ENCODE measurements at regions not wholly inside any gene's neighbourhood (a gene's known extent, or its start where the extent isn't known, plus 50 kb on each side); places are given as distances from the start of the nearest gene placed in this dataset.

- 70% methylated on average over 7 of the region's 7 CpGs; no CpG with 5 or more reads in 1 of the 2 experiments for WGBS, 2 experiments (ENCODE audit: extremely low coverage in 1 of 2, insufficient coverage in 1 of 2, insufficient read length in 1 of 2, insufficient replicate concordance in 2 of 2, low coverage in 1 of 2, low lambda C conversion rate in 2 of 2, missing lambda C conversion rate in 1 of 2)
- Histone ChIP-seq H2BK15ac (ENCODE audit: low read length) (no peak overlapping the region), H2BK5ac (ENCODE audit: low read depth, low read length) (no peak overlapping the region), H2BK20ac (ENCODE audit: low read length) (no peak overlapping the region), H3K27ac (ENCODE audit: low read depth, low read length) (no peak overlapping the region), H2AK5ac (ENCODE audit: low read depth, low read length) (no peak overlapping the region), H4K5ac (ENCODE audit: insufficient read length, low read depth, low read length) (no peak overlapping the region), H3K14ac (ENCODE audit: insufficient read length) (no peak overlapping the region), H2AFZ (ENCODE audit: low read length) (no peak overlapping the region), H3K4me2 (ENCODE audit: insufficient read depth in 1 of 2, low read depth in 2 of 2, low read length in 2 of 2) (no peak overlapping the region), H3K23me2 (ENCODE audit: low read depth, low read length) (no peaks in the 10 kb centered on the region; the same call in 1 of the 2 replicates), H3K9me3 (ENCODE audit: insufficient read depth in 2 of 2, low read depth in 1 of 2, low read length in 1 of 2) (no peaks in the 10 kb centered on the region), H3K23ac (ENCODE audit: insufficient read length) (no peak overlapping the region), H3K4me1 (replicated peaks in 1 of 4; ENCODE audit: control insufficient read depth in 3 of 4, insufficient read depth in 4 of 4, low read length in 3 of 4) (peaks cover 0 to 10% (median 4%) of the 10 kb centered on the region in 4 experiments; a peak in 3 of 7 replicates), H2BK12ac (ENCODE audit: low read depth, low read length) (no peak overlapping the region), H4K20me1 (replicated peaks in 1 of 2; ENCODE audit: control insufficient read depth in 1 of 2, insufficient read depth in 2 of 2, low read length in 2 of 2) (no peaks in the 10 kb centered on the region), H2BK120ac (replicated peaks; ENCODE audit: low read depth, low read length) (no peak overlapping the region), H3K79me1 (ENCODE audit: low read depth, low read length) (no peaks in the 10 kb centered on the region), H4K8ac (ENCODE audit: extremely low read depth, insufficient read depth, low read length) (no peak overlapping the region), H3K18ac (ENCODE audit: extremely low read depth, low read length) (no peak overlapping the region), H3K27me3 (replicated peaks in 1 of 4; ENCODE audit: control insufficient read depth in 3 of 4, extremely low read depth in 1 of 4, insufficient read depth in 3 of 4, low read length in 3 of 4) (no peaks in the 10 kb centered on the region), H4K91ac (replicated peaks; ENCODE audit: insufficient read length, low read length) (no peak overlapping the region), H3K79me2 (ENCODE audit: control insufficient read depth in 1 of 2, insufficient read depth in 2 of 2, low read length in 2 of 2) (no peaks in the 10 kb centered on the region), H3K9ac (replicated peaks in 1 of 4; ENCODE audit: extremely low read depth in 1 of 4, low read depth in 3 of 4, low read length in 3 of 4) (no peak overlapping the region), H3K4me3 (ENCODE audit: extremely low read depth in 1 of 4, insufficient read depth in 2 of 4, low read depth in 3 of 4, low read length in 4 of 4) (no peak overlapping the region), H3K56ac (replicated peaks; ENCODE audit: insufficient read length, low read depth, low read length) (no peak overlapping the region), H3K4ac (replicated peaks; ENCODE audit: insufficient read length, low read depth, low read length) (no peak overlapping the region), H3K36me3 (ENCODE audit: control insufficient read depth in 2 of 4, insufficient read depth in 4 of 4, low read length in 3 of 4) (no peaks in the 10 kb centered on the region)
- TF ChIP-seq RBBP5 (IDR thresholded peaks at IDR 0.05; ENCODE audit: borderline replicate concordance, low read depth, low read length), result no peak
- TF ChIP-seq CTCF (IDR thresholded peaks at IDR 0.05; ENCODE audit: control extremely low read depth in 1 of 3, insufficient read depth in 1 of 3, low read depth in 1 of 3, low read length in 3 of 3), result no peak
- TF ChIP-seq EGR1 (IDR thresholded peaks at IDR 0.05; ENCODE audit: borderline replicate concordance, low read depth, low read length), result no peak
- TF ChIP-seq YY1 (IDR thresholded peaks at IDR 0.05; ENCODE audit: low read depth, low read length), result no peak
- no peak for TF ChIP-seq CHD1 (IDR thresholded peaks at IDR 0.05; ENCODE audit: low read depth, low read length)
- no peak for TF ChIP-seq CEBPB (IDR thresholded peaks at IDR 0.05; ENCODE audit: low read depth, low read length)
- TF ChIP-seq RXRA (IDR thresholded peaks at IDR 0.05; ENCODE audit: insufficient read depth, low read depth, low read length), result no peak
- no peak for TF ChIP-seq TAF7 (optimal IDR thresholded peaks at IDR 0.05; ENCODE audit: borderline replicate concordance, low read depth, low read length)
- ChIA-PET CTCF (ENCODE audit: partially characterized antibody) (interaction anchor here (1.2 to 1.5 kb wide), 2 partner anchors 12 to 23 kb away, joined by 3 read pairs; no protein-coding TSS in a partner anchor), POLR2A (ENCODE audit: partially characterized antibody) (no interaction called here)
- FAIRE-seq (no peak), DNase-seq (ENCODE audit: low read depth in 1 of 2, low spot score in 2 of 2) (no peak)
These were observed 409.5 kb upstream of the IRX1 start for GRCh38 chr5:3186156-3186555.
